ENCODE measurements at regions not wholly inside any gene's neighbourhood (a gene's known extent, or its start where the extent isn't known, plus 50 kb on each side); places are given as distances from the start of the nearest gene placed in this dataset.
"Not testable (repeated sequence)": the region's sequence is repeated elsewhere in the genome, so short reads cannot be mapped to it uniquely, and the experiment has no call there.

DNA sequence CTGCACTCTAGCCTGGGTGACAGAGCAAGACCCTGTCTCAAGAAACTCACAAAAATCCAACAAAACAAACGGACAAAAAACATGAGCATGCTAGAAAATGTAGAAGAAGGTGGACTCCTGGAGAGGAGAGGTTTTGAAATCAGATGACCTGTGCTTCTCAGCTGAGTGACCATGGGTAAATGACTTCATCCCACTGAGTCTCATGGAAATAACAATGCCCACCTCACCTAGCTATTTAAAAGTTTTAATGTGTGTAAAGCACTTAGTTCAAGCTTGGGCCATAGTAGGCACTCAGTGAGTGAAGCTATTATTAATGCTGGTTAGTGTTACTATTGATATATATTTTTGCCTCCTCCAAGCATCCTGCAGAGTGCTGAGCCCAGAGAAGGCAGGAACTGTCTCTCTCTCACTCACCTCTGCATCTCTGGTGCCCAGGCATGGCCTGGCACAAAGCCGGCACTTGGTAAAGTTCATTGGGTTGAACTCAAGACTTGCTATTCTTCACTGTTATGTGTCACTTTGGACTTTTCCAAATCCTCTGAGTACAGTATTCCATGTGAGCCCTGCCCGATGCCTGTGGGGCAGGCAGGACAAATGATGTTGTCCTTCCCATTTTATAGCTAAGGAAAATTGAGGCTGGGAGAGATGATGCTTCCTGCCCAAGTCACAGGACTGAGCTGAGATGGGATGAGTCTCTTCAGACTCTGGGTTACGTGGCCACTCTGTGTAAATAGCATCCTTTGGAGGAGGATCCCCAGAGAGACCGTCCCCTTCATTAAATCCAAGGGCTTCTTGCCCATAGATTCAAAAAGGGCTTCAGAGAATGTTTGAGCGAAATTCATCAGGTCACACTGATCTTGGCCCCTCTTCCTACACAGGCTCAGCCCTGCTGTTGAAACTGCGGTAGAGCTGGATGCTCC, 81.4 kb upstream of the EMX2 start:
- DNase-seq (ENCODE audit: extremely low read depth, low read depth), result no peak
- no peak overlapping the region for H3K4me3 ChIP-seq (replicated peaks; ENCODE audit: low read depth, low read length)
- TF ChIP-seq, protein P1, sequence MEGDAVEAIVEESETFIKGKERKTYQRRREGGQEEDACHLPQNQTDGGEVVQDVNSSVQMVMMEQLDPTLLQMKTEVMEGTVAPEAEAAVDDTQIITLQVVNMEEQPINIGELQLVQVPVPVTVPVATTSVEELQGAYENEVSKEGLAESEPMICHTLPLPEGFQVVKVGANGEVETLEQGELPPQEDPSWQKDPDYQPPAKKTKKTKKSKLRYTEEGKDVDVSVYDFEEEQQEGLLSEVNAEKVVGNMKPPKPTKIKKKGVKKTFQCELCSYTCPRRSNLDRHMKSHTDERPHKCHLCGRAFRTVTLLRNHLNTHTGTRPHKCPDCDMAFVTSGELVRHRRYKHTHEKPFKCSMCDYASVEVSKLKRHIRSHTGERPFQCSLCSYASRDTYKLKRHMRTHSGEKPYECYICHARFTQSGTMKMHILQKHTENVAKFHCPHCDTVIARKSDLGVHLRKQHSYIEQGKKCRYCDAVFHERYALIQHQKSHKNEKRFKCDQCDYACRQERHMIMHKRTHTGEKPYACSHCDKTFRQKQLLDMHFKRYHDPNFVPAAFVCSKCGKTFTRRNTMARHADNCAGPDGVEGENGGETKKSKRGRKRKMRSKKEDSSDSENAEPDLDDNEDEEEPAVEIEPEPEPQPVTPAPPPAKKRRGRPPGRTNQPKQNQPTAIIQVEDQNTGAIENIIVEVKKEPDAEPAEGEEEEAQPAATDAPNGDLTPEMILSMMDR (IDR thresholded peaks at IDR 0.05; ENCODE audit: low read depth, low read length, missing control alignments), result no peak

DNA sequence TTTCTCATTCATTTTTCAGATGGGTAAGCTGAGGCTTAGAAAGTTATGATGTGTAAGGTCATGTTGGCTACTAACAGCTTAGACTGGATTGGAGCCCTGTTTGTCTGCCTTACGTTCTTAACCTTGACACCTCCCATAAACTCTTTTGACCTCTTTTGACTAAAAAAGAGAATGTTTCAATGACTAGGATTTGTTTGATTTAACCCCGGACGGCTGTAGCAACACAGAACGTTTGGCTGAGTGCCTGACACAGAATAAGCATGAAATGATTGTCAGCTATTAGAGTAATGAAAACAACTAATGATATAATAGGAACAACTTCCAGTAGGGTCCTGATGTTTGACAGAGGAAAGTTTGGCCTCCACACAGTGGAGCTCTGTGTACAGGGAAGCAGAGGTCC, 83.3 kb upstream of the PDZD8 start:
- H3K4me3 ChIP-seq (replicated peaks; ENCODE audit: low read depth, low read length), result no peak overlapping the region
- DNase-seq (ENCODE audit: extremely low read depth, low read depth), result no peak
- TF ChIP-seq, protein P1 (IDR thresholded peaks at IDR 0.05; ENCODE audit: low read depth, low read length, missing control alignments), result no peak

DNA sequence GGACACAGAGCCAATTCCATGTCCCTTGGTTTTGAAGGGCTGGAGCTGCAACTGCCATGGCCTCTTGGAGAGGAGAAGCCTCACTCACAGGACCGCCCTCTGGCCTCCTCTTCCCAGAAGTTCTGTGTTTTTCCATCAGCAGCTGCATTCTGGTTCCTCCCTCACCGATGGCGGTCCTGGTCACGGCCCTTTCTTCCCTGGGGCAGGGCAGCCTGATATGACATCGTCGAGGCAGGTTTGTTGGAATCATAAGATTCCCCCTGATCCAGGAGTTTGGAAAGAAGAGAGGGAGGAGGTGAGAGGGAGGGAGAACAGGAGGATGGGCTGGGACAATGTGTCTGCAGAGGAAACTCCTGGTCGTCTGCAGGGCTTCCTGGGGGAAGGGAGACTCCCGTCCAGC, 82.7 kb upstream of the PDZD8 start:
- no peak for DNase-seq (ENCODE audit: extremely low read depth, low read depth)
- TF ChIP-seq, protein P1 (IDR thresholded peaks at IDR 0.05; ENCODE audit: low read depth, low read length, missing control alignments), result no peak
- H3K4me3 ChIP-seq (replicated peaks; ENCODE audit: low read depth, low read length), result no peak overlapping the region

DNA sequence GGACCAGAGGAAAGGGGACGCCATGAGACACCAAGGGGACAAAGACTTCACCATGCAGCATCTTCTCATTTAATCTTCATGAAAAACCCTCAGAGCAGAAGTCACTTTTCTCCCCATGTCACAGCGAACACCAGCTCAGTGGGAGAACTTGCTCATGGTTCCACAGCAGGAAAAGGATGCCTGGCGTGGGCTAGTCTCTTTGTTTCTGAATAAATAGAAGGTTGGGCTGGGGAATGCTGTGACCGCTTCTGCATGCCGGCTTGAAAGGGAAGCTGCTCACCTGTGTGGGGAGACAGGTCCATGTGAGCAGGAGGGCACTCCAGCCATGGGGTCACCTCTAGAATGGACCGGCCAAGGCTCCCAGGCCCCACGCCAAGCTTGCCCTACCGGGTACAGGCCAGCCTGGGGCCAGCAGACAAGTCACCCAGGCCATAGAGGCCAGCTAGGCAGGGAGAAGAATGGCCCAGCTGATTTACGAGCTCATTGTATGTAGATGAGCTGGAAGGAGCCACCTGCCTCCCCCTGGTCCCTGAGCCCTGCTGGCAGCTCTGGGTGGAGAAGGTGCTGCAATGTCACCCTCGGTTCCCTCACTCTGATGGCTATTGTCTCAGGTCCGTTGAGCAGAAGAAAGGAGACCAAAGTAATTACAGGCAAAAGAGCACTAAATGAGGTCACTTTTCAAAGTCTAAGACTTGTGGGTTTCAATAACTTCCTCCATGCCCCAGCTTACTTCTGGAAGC, 82.0 kb upstream of the PDZD8 start:
- TF ChIP-seq, protein P1 (IDR thresholded peaks at IDR 0.05; ENCODE audit: low read depth, low read length, missing control alignments), result no peak

DNA sequence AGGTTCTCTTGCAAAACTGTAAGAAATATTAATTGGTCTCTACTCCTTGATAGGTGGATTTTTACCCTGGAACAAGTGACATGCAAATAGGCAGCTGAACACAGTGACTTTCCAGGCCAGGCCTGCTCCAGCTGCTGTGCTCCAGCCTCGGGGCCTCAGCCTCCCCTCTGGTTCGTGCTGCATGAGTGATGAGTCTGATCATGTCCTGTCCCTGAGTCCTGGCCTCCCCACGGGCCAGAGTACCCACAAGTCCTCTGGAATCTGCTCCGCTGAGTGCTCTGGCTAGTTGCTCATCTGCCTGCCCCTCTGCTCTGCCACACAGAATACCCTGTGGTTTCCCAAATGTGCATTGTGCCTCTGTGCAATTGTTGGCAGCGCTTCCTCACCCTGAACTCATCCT, 80.1 kb upstream of the PDZD8 start:
- TF ChIP-seq, protein P1 (IDR thresholded peaks at IDR 0.05; ENCODE audit: low read depth, low read length, missing control alignments), result no peak
- DNase-seq (ENCODE audit: extremely low read depth, low read depth), result no peak
- no peak overlapping the region for H3K4me3 ChIP-seq (replicated peaks; ENCODE audit: low read depth, low read length)

More for the DNA sequence above, 82.0 kb upstream of the PDZD8 start:
- no peak for DNase-seq (ENCODE audit: extremely low read depth, low read depth)
- H3K4me3 ChIP-seq (replicated peaks; ENCODE audit: low read depth, low read length), result no peak overlapping the region

DNA sequence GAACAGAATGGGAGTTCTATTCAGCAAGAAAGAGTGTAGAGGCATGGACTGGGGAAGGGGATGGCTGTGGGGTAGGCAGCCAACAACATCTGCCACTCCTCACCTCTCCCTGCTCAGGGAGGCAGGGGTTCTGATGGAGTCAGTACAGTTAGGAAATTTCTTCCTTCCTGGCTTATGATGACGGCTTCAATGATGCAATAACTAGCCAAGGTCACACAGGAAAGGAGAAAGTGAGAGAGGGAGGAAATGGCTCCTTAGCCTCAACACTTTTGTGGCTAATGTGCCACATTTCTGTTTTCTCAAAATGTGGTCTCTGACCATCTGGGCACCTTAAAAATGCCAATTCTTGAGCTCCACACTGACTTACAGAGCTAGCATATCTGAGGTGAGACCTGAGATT, 79.3 kb upstream of the PDZD8 start:
- no peak for DNase-seq (ENCODE audit: extremely low read depth, low read depth)
- TF ChIP-seq, protein P1 (IDR thresholded peaks at IDR 0.05; ENCODE audit: low read depth, low read length, missing control alignments), result no peak
- H3K4me3 ChIP-seq (replicated peaks; ENCODE audit: low read depth, low read length), result no peak overlapping the region

DNA sequence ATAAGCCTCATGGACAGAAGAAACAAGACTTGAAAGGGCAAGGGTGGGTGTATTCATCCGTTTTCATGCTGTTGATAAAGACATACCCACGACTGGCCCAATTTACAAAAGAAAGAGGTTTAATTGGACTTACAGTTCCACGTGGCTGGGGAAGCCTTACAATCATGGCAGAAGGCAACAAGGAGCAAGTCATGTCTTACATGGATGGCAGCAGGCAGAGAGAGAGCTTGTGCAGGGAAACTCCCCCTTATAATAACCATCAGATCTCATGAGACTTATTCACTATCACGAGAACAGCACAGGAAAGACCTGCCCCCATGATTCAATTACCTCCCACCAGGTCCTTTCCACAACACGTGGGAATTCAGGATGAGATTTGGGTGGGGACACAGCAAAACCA, 78.2 kb upstream of the PDZD8 start:
- not testable (repeated sequence) for H3K4me3 ChIP-seq (replicated peaks; ENCODE audit: low read depth, low read length); DNase-seq (ENCODE audit: extremely low read depth, low read depth)
